ENCODE measurements at regions not wholly inside any gene's neighbourhood (a gene's known extent, or its start where the extent isn't known, plus 50 kb on each side); places are given as distances from the start of the nearest gene placed in this dataset.

GRCh38 chr10:65112573-65112972, 1591.4 kb downstream of the REEP3 start:
- Histone ChIP-seq H3K4me3 (no peak overlapping the region), H3K27me3 (no peaks in the 10 kb centered on the region), H3K27ac (no peak overlapping the region), H3K9me3 (no peaks in the 10 kb centered on the region), H3K36me3 (no peaks in the 10 kb centered on the region), H3K4me1 (no peaks in the 10 kb centered on the region)
- TF ChIP-seq POLR2A (IDR thresholded peaks at IDR 0.05) (no peak), CTCF (IDR thresholded peaks at IDR 0.05) (no peak)
- no peak for DNase-seq

- Histone ChIP-seq H3K4me1 (no peaks in the 10 kb centered on the region), H3K9me3 (no peaks in the 10 kb centered on the region), H3K36me3 (no peaks in the 10 kb centered on the region), H3K4me3 (no peak overlapping the region), H3K27ac (no peak overlapping the region), H3K27me3 (no peaks in the 10 kb centered on the region)
- TF ChIP-seq CTCF (IDR thresholded peaks at IDR 0.05) (no peak), POLR2A (IDR thresholded peaks at IDR 0.05) (no peak)
- no peak for DNase-seq
Measured at GRCh38 chr10:65123120-65123519, 1601.9 kb downstream of the REEP3 start.

DNA sequence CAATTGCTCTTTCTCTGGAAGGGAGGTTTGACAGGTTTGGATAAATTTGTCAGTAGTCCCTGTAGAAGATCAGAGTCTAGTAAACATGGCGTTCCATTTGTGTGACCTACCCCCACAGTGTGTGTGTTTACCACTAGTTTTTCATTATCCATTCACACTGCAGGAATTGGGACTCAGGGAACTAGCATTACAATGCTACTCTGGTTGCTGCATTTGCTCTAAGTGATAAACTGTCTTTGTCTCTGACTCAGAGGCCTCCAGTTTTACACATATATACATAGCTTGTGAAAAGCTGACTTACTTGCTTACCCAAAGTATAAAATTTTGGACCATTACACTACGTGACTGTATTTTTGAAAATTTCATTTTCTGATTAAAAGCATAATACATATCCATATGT, 1604.0 kb downstream of the REEP3 start:
- no peak for DNase-seq
- H3K27me3 ChIP-seq: no peaks in the 10 kb centered on the region
- TF ChIP-seq POLR2A (IDR thresholded peaks at IDR 0.05) (no peak), CTCF (IDR thresholded peaks at IDR 0.05) (no peak)
- H3K9me3 ChIP-seq: no peaks in the 10 kb centered on the region
- H3K36me3 ChIP-seq: no peaks in the 10 kb centered on the region
- H3K27ac ChIP-seq: no peak overlapping the region
- H3K4me3 ChIP-seq: no peak overlapping the region
- H3K4me1 ChIP-seq: no peaks in the 10 kb centered on the region

DNA sequence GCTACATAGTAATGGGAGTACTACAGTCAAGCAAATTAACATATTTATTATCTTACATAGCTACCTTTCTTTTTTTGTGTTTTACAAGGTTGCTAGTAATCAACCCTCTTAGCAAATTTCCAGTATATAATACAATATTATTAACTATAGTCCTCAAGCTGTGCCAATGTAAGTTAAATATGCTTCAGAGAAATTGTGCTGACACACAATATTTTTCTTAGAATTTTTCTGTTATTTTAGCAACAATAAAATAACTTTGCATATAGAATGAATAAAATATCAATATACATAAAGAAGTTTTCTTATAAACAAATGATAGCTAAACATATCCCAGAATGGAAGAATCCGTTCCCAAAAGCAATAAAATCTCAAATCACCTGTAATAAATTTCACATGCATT, 1605.1 kb downstream of the REEP3 start:
- DNase-seq: no peak
- Histone ChIP-seq H3K4me1 (no peaks in the 10 kb centered on the region), H3K9me3 (no peaks in the 10 kb centered on the region), H3K27ac (no peak overlapping the region), H3K4me3 (no peak overlapping the region), H3K27me3 (no peaks in the 10 kb centered on the region), H3K36me3 (no peaks in the 10 kb centered on the region)
- TF ChIP-seq CTCF (IDR thresholded peaks at IDR 0.05) (no peak), POLR2A (IDR thresholded peaks at IDR 0.05) (no peak)

DNA sequence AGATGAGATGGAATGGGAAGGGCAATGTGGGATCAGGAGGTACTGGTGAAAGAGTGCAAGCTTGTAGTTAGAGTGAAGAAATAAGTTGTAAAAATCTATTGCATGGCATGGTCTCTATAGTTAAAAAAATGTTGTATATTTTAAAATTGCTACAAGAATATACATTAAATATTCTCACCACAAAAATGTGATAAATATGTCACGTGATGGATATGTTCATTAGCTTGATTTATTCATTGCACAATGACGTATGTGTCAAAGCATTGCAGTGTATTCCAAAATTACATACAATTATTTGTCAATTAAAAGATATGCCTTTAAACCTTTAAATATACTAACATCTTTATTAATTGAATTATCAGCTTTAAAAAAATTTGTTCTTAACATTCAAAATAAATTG, 1607.1 kb downstream of the REEP3 start:
- no peaks in the 10 kb centered on the region for H3K4me1 ChIP-seq
- H3K4me3 ChIP-seq: no peak overlapping the region
- DNase-seq: no peak
- no peak for TF ChIP-seq POLR2A (IDR thresholded peaks at IDR 0.05)
- no peak for TF ChIP-seq CTCF (IDR thresholded peaks at IDR 0.05)
- no peak overlapping the region for H3K27ac ChIP-seq
- H3K27me3 ChIP-seq: no peaks in the 10 kb centered on the region
- no peaks in the 10 kb centered on the region for H3K36me3 ChIP-seq
- H3K9me3 ChIP-seq: no peaks in the 10 kb centered on the region

- Histone ChIP-seq H3K27ac (no peak overlapping the region), H3K36me3 (no peaks in the 10 kb centered on the region), H3K4me3 (no peak overlapping the region), H3K4me1 (no peaks in the 10 kb centered on the region), H3K9me3 (no peaks in the 10 kb centered on the region), H3K27me3 (no peaks in the 10 kb centered on the region)
- no peak for DNase-seq
- TF ChIP-seq POLR2A (IDR thresholded peaks at IDR 0.05) (no peak), CTCF (IDR thresholded peaks at IDR 0.05) (no peak)
Measured at GRCh38 chr10:65130162-65130758, 1609.1 kb downstream of the REEP3 start.

Measured in Peyer's patch (tissue), 4 donors.